ENCODE measurements at regions not wholly inside any gene's neighbourhood (a gene's known extent, or its start where the extent isn't known, plus 50 kb on each side); places are given as distances from the start of the nearest gene placed in this dataset.

DNA sequence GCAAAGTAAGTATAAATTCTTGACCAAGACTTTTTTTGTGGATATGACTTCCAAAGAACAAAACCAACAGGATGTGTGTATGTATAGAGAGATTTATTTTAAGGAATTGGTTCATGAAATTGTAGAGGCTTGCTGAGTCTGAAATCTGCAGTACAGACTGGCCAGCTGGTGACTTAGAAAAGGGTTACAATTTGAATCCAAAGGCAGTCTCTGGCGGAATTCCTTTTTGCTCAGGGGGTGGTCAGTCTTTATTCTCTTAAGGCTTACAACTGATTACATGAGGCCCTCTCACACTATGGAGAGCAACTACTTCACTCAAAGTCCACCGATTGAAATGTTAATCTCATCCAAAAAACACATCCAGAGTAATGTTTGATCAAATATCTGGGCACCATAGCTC is 100.1 kb upstream of the IMMP2L start:
- H3K4me3 ChIP-seq (ENCODE audit: low read depth, low read length) = no peak overlapping the region
- TF ChIP-seq, protein P1, sequence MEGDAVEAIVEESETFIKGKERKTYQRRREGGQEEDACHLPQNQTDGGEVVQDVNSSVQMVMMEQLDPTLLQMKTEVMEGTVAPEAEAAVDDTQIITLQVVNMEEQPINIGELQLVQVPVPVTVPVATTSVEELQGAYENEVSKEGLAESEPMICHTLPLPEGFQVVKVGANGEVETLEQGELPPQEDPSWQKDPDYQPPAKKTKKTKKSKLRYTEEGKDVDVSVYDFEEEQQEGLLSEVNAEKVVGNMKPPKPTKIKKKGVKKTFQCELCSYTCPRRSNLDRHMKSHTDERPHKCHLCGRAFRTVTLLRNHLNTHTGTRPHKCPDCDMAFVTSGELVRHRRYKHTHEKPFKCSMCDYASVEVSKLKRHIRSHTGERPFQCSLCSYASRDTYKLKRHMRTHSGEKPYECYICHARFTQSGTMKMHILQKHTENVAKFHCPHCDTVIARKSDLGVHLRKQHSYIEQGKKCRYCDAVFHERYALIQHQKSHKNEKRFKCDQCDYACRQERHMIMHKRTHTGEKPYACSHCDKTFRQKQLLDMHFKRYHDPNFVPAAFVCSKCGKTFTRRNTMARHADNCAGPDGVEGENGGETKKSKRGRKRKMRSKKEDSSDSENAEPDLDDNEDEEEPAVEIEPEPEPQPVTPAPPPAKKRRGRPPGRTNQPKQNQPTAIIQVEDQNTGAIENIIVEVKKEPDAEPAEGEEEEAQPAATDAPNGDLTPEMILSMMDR (IDR thresholded peaks at IDR 0.05; ENCODE audit: insufficient read depth, low read depth, low read length) = no peak
- DNase-seq (ENCODE audit: low read depth) = no peak

DNA sequence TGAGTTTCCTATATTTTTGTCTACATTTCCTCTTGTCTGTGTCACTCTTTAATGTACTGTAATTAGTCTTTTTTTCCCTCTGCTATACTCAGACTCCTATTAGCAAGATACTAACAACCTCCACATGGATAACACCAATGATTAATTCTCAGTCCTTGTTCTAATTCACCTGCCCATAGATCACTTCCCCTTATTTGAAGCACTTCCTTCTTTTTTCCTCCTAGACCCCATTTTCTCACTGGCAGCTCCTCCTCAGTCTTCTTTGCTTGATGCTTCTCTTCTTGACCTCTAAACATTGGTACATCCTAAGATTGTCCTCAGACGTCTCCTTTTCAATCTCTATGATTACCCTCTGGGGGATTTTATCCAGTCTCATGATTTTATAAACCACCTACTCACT is 98.2 kb upstream of the IMMP2L start:
- TF ChIP-seq, protein P1 (IDR thresholded peaks at IDR 0.05; ENCODE audit: insufficient read depth, low read depth, low read length) = no peak
- no peak overlapping the region for H3K4me3 ChIP-seq (ENCODE audit: low read depth, low read length)
- no peak for DNase-seq (ENCODE audit: low read depth)

DNA sequence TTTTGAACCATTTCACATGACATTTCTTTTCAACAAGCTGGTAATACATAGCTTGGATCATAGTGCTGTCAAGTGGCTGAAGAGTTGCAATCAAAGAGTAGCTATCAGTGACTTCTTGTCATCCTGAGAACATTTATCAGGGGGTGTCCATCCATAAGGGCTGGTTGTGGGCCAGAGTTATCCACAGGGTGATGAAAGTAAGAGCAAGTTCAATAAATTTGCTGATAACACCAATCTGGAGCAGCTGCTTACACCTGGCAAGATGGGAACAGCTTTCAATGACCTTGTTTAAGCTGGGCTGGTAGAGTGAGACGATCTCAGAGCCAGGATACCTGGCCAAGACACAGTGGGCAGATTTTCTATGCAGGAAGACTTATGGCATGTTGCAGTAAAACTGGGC is 96.3 kb upstream of the IMMP2L start:
- no peak overlapping the region for H3K4me3 ChIP-seq (ENCODE audit: low read depth, low read length)
- TF ChIP-seq, protein P1 (IDR thresholded peaks at IDR 0.05; ENCODE audit: insufficient read depth, low read depth, low read length) = no peak
- DNase-seq (ENCODE audit: low read depth) = no peak

DNA sequence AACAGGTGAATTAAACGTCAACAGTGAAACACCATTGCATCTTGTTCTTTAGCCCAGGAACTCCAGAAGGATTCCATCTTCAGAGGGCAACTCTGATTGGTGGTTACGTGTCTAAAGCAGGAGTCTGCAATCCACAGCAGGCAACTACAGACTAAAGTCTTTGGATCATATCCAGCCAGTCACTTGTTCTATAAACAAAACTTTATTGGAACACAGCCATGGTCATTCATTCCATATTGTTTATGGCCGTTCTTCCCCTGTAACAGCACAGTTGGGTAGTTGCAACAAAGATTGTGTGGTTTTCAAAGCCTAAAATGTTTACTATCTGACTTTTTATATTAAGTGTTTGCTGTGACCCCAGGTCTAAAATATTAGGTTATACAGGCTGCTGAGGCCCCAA is 94.7 kb upstream of the IMMP2L start:
- no peak overlapping the region for H3K4me3 ChIP-seq (ENCODE audit: low read depth, low read length)
- TF ChIP-seq, protein P1 (IDR thresholded peaks at IDR 0.05; ENCODE audit: insufficient read depth, low read depth, low read length) = no peak
- DNase-seq (ENCODE audit: low read depth) = no peak

DNA sequence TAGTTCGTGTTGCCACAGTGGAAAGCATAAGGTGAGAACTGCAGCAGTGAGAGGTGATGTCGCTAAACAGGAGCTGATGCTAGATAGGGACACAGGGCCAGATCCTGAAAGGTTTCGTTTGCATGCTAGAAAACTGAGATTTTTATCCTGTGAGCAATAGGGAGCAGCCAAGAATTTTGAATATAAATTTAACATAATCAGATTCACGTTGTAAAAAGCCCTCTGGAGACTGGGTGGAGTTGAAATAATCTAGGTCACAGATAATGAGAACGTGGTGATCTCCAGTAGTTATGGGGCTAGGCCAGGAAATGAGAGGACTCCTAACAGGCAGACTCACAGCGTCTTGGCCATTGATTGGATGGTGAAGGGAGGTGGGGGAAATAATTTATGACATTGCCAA is 92.1 kb upstream of the IMMP2L start:
- TF ChIP-seq, protein P1 (IDR thresholded peaks at IDR 0.05; ENCODE audit: insufficient read depth, low read depth, low read length) = no peak
- no peak overlapping the region for H3K4me3 ChIP-seq (ENCODE audit: low read depth, low read length)
- DNase-seq (ENCODE audit: low read depth) = no peak

DNA sequence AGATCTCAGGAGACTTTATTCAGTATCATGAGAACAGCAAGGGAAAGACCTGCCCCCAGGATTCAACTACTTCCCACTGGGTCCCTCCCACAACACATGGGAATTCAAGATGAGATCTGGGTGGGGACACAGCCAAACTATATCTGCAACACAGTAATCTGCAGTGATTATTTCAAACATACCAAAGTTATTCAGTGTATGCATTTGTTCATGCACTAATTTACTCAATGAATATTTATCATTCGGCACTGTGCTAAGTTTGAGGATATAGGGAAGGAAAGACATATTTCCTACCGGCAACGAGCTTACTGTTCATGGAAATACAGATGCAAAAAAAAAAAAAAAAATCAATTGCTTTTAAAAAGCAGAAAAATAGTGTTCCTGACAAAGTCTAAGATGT is 91.6 kb upstream of the IMMP2L start:
- TF ChIP-seq, protein P1 (IDR thresholded peaks at IDR 0.05; ENCODE audit: insufficient read depth, low read depth, low read length) = no peak

DNA sequence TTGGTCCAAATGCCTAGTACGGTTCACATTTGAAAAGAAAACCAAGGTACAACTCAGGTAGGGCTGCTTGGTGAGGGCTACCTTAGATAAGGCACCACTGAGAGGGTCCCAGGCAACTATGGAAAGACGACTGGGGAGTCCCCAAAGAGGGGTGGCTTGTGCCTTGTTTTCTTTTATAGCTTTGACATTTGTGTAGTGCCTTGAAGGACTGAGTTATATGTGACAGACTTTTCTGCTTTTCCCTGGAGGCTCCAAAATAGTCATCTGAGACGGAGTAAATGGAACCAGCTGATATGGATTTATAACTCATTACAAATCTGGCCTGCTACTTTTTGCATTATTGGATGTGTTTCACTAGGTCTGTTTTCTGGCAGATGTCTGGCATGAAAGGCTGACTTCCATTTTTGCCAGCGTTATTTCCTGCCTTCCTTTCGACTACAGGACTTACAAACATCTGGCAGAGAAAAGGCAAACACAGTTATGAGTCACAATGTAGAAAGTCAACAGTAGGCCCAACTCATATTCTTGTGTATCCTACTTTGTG is 88.2 kb upstream of the IMMP2L start:
- TF ChIP-seq, protein P1 (IDR thresholded peaks at IDR 0.05; ENCODE audit: insufficient read depth, low read depth, low read length) = no peak

More for the DNA sequence above, 91.6 kb upstream of the IMMP2L start:
- H3K4me3 ChIP-seq (ENCODE audit: low read depth, low read length) = no peak overlapping the region
- no peak for DNase-seq (ENCODE audit: low read depth)

More for the DNA sequence above, 88.2 kb upstream of the IMMP2L start:
- H3K4me3 ChIP-seq (ENCODE audit: low read depth, low read length) = no peak overlapping the region
- DNase-seq (ENCODE audit: low read depth) = peak; percentile 72
